GM12874 (cell line): ENCODE measurements at regions not wholly inside any gene's neighbourhood (a gene's known extent, or its start where the extent isn't known, plus 50 kb on each side); places are given as distances from the start of the nearest gene placed in this dataset.

ENCODE experiments used
- TF ChIP-seq, protein P1 (sequence below): IDR thresholded peaks from 2 replicates; pipeline ENCODE4 v1.5.1; 2011; ENCODE audit warnings: low read depth, mild to moderate bottlenecking, control low read depth, low read length, moderate library complexity; ENCODE audit not compliant: insufficient read depth

DNA sequence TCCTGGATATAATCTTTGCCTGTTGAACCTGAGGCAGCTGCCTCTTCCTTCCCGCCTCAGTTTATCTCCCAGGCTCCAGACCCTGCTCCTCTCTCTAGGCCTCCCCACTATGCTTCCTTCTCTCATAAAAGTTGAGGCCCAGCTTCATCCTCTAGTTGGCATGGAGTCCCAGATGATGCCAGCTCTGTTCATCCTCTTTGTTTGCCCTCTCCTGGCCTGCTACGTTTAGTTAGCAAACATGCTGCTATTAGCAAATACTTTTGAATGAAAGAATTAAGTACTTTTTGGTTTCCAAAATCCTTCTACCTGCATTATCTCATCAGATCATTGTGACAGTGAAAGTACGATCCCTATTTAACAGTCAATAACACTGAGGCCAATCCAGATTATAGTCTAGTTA, 472.5 kb downstream of the COG6 start:
- TF ChIP-seq, protein P1, sequence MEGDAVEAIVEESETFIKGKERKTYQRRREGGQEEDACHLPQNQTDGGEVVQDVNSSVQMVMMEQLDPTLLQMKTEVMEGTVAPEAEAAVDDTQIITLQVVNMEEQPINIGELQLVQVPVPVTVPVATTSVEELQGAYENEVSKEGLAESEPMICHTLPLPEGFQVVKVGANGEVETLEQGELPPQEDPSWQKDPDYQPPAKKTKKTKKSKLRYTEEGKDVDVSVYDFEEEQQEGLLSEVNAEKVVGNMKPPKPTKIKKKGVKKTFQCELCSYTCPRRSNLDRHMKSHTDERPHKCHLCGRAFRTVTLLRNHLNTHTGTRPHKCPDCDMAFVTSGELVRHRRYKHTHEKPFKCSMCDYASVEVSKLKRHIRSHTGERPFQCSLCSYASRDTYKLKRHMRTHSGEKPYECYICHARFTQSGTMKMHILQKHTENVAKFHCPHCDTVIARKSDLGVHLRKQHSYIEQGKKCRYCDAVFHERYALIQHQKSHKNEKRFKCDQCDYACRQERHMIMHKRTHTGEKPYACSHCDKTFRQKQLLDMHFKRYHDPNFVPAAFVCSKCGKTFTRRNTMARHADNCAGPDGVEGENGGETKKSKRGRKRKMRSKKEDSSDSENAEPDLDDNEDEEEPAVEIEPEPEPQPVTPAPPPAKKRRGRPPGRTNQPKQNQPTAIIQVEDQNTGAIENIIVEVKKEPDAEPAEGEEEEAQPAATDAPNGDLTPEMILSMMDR: no peak

DNA sequence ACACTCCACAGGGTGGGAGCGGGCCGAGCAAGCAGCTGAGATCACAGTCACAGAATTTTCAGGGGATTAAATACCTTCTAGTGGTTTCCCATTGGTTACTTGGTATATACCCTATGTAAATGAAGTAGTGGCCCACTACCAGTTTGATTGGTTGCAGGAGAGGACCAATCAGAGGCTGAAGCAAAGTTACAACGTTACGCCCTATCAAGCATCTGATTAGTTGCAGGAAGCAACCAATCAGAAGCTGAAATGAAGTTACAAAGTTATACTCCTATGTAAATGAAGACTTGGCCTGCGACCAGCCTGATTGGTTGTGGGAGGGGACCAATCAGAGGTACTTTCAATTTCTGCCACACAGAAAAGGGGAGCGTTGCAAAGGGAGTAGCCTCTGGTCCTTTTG, 474.0 kb downstream of the COG6 start:
- TF ChIP-seq, protein P1: no peak

DNA sequence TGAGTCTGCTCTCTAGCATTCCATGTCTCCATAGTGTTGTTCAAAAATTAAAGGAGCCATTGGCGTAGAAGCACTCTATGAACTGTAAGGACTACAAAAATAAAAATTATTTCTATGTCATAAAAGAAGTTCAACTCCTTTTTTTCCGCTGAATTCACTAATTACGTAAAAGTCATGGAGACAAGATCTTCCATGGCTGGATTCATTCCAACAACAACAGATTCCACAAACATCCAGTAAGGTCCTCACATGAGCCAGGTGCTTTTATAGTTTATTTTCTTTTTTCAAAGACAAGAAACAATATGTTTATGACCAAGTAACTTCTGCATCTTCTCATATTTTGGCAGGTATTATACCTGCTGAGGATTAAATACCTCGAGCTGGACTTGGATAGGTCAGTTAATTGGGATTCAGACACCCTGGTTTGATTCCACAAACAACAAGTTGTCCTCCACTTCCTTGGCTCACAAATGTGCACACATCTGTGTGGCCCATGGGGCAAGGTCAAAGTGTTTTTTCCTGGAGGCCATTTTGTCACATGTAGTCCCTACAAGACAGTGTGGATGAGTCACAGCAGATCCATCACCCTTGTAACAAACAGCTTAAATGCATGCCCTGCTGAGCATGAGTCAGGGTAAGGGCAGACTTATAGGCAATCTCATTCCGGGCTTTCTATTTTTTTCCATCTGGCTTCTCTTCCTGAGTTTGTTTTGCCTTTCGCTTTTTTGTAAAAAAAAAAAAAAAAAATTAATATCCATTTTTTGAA, 475.6 kb downstream of the COG6 start:
- TF ChIP-seq, protein P1: no peak

DNA sequence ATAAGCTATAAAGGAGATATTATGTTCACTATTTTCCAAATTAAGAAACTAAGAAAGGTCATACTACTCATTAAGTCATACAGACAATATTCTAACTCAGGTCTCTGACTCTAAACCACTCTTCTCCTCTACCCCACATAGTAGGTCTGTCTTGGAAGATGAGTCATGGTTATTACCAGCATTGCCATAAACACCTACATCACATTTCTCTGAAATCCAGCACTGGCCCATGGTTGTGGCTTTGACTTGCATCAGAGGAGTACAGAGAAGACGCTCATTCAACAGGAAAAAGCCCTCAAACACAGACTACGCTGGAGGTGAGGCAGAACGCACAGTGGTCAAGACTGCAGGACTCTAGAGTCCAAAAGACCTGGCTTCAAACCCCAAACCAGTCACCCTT, 476.8 kb downstream of the COG6 start:
- TF ChIP-seq, protein P1: no peak

DNA sequence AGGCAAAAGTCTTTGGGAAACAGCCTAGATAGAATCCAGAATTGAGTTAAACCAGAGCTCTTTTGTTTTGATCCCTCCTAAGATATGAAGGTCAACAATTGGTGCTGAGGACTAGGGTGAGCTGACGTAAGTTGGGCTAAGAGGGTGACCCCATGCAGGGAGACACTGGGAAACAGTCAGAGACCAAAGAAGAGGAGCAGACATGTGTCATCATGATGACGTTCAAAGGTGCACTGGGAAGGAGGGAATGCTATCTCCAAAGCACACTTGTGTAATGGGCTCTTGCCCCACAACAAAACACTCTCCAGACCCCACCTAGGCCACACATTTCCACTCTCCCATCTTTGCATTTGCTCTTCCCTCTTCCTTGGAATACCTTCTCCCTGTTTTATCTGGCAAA, 481.4 kb downstream of the COG6 start:
- TF ChIP-seq, protein P1: no peak

DNA sequence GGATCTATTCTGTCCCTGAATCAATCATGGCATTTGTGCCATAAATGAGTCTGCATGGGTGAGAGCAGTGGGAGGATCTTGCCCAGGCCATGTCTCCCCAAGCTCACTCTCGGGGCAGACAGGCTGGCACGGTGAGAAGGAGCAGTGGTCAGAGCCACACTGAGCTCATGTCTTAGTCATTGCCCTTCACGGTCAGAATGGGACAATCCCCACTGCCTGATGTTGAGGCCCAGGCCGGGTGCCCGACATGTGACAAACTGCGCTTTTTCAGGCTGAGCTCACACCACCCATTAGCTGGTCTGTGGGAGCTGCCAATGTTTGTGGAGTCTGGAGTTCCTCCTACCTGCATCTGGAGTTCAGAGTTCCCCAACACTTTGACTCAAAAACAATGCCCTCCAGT, 481.9 kb downstream of the COG6 start:
- TF ChIP-seq, protein P1: no peak

DNA sequence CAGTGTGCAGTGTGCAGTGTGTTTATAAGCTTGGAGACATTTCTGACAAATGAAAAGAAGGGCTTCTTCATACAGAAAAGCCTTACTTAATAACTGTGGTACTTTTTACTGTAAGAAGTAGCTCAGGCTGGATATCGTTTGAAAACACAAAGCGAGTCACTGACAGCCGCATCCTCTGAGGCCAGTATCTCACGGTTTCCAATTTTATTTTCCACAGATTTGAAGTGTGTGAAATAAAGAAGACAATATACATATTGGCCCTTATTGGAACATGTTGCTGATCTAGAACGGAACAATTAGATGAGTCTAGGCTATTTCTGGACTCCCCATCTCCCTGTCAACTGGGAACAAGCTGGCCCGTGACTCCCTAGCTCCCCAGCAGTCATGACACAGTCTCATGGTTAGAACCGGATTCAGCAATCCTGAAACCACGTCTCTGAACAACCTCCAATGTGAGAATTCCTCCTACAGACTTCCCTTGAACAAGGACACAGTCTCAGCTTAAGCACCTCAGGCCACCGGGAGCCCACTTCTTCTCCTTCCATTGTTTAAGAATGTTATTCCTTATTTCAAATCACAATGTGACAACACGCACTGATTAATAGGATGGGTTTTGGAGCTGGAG, 484.5 kb downstream of the COG6 start:
- TF ChIP-seq, protein P1: no peak
